HG03469 (cell line): ENCODE measurements at regions not wholly inside any gene's neighbourhood (a gene's known extent, or its start where the extent isn't known, plus 50 kb on each side); places are given as distances from the start of the nearest gene placed in this dataset.
"Not testable (repeated sequence)": the region's sequence is repeated elsewhere in the genome, so short reads cannot be mapped to it uniquely, and the experiment has no call there.

Experiments
- ATAC-seq: cut with Tn5 transposase; IDR thresholded peaks from one replicate; pipeline ENCODE4 v1.9.1; 2021; ENCODE audit warnings: mild to moderate bottlenecking, moderate library complexity, moderate number of reproducible peaks; ENCODE audit not compliant: unreplicated experiment

DNA sequence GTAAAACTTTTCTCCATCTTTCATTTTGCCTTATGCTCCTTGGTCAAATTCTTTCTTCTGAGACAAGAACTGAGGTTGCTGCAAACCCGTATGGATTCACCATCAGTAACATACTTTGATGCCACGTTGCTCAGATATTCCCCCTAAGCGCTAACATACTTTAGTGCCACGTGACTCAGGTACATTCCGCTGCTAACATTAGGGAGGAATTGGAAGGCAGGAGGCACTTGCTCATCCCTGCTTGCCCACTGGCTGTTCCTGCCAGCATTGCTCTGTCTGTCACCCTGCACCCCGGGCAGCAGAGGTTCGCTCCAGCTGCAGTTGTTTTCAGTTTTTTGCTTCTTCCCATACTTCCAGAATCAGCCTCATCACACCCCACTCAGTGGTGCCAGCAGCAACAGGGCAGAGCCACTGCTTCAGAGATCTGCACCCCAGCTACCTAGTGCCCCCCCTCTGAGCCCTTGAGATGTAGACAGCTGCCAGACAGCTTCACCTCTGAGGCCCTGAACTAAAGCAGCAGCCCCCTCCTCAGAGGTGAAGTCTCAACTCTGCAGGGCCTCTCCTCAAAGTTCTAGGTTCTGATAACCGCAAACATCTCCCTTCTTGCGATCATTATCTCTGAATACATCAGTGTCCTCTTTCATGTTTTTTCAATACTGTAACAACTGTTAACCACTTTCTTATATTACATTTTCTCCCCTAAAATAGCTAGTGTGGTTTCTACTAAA, 228.0 kb upstream of the KIF2A start:
- ATAC-seq: no peak

DNA sequence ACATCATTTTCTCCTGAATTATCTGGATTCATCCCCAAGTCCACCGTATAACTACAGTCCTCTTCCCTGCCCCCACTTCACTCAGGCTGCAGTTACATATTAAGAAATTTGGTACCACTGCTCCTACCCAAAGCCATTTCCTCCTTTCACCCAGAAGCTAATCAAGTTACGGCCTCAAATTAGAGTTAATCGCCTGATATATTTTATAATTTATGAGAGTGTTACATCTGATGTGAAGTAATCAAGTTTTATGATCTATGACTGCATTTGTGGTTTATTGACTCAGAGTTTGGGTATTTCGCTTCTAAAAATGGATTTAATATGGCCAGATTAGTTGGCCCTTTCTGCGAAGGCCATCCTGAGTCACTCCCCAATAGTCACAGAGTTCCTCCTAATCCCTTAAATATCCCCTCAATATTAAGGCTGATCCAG, 223.6 kb upstream of the KIF2A start:
- ATAC-seq: no peak

DNA sequence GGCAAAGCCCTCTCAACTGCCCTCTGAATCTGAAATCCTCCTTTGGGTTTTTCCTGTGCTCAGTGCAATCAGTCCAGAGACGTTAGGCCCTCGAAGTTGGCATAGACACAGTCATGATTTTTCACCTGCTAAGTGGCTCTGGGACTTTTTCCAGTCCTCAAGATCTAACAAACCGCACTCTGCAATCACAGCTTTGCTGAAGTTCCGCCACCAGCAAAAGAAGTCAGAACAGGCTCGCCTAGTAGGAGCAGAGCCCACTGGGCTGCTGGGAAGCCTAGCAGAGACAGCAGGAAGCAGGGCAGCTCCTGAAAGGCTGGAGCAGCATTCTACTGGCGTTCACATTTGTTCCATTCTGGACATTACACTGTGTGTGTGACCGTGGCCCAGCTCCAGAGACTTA, 222.8 kb upstream of the KIF2A start:
- ATAC-seq: no peak

DNA sequence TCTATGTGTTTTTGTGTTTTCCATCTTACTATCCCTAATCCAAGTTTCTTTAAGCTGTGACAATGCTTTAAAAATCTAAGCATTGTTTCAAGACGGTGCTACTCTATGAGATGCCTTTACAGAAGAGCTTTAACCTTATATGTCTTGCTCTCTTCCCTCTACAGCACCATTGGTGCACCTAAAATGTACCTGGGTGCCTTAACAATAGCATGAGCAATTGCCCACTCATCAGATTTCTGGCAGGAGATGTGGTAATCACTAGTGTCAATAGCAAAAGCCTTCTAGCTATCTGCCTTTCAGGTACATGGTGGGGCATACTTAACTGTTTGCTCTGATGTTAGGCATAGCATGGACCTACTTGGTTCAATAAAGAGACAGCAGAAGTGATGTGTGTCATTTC, 222.3 kb upstream of the KIF2A start:
- ATAC-seq: no peak

DNA sequence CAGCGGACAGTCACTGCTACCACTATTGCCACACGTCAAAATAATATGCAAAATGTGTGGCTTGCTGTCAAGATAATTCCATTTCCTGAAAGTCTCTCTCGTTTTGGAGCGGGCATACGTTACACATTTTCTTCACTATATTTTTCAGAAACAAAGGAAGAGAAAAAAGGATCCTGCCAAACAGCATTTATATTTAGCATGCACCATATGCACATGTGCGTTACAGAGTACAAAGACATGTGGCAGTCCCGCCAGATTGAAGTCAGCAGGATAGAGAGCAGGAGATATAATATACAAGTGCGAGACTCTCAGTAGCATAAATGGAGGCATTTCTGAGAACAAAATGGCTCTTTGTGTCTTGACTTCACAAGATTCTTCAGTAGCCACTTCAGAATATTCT, 221.6 kb upstream of the KIF2A start:
- no peak for ATAC-seq

DNA sequence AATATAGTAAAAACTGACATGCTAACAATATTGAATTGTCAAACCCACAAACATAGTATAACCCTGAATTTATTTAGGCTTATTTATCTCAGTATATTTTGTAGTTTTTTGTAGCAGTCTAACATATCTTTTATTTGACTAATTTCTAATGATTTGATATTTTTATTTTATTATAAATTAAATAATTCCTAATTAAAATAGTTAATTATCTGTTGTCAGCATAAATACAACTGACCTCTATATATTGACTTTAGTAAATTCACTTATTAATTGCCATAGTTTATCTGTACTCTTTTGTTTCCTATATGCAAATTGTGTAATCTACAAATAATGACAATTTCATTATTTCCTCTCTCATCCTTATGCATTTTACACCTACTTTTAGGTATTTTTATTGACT, 215.1 kb upstream of the KIF2A start:
- no peak for ATAC-seq

DNA sequence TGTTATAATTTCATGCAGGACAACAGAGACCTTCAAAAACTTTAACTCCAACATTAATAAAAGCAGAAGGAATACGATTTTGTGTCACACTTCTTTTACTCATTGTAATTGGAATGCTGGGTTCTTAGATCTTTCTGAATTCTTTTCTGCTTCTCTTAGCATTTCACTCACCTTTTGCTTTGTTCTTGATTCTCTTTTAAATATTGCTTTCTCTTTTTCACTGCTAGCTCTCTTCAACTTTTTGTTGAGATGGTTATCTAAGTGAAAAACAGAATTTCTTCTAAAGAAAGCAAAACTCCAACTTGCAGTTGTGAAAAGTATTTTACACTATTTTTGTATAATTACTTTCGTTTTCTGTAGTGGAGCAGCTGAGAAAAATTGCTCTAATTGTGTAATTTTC, 212.6 kb upstream of the KIF2A start:
- ATAC-seq: no peak

DNA sequence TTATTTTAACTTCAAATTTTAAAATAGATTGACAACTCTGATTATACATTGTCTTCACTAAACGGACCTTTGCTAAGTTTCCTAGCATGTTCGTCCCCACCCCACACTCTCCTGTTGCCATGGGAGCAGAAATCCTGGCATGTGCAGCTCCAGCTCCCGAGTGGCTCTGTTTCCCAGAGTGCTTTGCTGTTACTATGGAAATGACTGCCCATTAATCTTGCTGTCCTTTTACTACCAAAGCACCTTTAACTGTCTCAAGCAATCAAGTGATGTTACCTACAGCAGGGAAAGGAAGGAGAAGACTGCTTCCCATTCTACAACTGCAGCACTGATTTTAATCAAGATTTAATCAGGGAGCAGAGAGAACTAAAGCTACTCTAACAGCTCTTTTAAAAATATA, 212.0 kb upstream of the KIF2A start:
- no peak for ATAC-seq

DNA sequence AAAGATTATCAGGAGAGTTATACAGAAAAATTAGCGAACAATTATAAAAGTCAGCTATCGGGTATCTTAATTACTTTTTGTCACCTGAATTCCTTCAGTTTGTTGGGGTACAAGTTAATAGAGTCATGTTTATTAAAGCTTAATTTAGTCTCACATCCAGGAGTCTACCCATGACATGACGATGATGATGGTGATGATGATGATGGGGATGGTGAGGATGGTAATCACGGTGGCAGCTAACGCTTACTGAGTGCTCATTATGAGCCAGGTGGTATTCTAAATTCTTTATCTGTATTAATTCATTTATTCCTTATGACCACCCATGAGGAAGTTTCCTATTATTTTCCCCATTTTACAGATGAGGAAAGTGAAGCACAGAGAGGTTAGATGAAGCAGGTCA, 208.6 kb upstream of the KIF2A start:
- no peak for ATAC-seq

DNA sequence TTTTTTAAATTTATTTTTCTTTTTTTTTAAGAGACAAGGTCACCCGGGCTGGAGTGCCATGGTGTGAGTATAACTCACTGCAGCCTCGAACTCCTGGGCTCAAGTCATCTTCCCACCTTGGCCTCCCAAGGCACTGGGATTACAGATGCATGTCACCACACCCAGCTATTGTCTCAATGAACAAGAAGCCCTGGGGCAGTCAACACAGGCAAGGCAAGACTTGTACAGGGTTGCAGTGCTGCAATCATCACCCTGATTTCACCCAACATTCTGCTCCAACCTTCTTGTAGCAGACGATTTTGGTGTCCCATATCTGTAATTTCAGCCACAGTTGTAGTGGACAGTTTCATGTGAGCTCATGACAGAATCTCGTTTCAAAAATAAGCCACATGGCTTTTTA, 205.8 kb upstream of the KIF2A start:
- ATAC-seq: no peak

DNA sequence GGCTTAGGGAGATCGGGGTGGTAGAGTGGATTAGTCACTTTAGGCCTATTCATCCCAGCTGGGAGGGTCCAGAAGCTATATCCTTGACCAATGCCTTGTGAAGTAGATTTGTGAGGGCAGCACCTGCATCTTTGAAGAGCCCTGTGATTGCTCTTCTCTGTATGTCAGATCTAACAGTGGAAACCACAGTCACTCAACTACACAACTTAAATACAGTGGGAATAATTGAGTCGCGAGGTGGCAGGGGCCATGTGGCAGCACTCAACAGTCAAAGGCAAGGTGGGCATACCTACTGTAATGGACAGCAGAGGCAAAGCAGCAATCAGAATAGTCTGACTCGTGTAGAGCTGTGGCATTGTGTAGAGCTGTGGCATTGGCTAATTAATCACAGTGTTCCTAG, 202.1 kb upstream of the KIF2A start:
- ATAC-seq: not testable (repeated sequence)

DNA sequence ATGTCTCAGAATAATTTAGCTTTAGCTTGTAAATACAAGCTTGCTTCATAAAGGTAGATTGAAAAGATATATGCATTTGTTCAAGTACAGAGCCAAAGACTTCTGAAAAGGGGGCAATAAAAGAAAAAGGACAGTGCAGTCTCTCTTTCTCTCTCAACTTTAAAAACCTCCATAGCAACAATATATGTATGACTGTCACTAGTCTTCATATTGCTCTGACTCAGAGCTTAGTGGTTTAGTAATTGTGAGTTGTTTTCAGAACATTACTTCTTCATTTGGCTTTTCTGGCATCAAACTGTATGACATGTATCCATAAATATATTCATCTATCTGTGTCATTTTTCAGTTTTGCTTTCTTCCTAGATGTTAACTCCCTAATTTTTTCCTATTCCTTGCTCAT, 194.6 kb upstream of the KIF2A start:
- no peak for ATAC-seq

DNA sequence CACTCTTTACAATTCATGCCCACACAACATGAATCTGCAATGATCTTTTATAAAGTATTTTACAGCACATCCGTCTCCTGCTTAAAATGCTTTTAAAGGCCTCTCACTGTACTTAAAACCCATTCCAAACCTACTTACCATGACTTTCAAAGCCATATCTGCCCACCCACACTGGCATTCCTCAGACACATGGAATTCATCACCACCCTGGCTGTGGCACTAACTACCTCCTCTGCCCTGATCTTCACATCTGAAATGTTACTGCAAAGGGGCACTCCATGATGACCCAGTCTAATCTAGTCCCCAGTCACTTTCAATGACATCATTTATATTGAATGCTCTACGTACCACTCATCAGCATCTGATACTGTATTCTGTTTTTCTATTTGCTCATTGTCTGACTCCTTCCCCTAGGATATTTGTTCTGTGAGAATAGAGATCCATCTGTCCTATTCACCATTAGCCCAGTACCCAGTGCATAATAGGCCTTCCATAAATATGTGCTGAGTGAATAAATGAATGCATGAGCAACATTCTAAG, 193.2 kb upstream of the KIF2A start:
- no peak for ATAC-seq

DNA sequence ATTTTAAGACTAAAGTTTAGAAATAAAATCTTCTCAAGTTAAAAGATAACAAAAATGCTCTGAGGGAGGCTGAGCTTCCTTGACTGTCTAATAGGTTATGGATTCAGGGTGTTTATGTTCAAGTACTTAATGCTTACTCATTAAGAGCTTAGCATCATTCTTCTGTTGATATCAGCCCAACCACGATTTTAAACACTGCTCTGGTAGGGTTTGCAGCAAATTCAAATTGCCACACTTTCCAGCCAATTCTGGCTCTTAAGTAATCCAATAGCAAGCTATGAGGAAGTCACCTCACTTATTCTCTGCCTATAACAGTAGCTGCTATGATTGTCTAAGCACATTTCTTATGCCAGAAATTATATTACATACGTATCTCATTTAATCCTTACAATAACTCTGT, 191.0 kb upstream of the KIF2A start:
- ATAC-seq: no peak

DNA sequence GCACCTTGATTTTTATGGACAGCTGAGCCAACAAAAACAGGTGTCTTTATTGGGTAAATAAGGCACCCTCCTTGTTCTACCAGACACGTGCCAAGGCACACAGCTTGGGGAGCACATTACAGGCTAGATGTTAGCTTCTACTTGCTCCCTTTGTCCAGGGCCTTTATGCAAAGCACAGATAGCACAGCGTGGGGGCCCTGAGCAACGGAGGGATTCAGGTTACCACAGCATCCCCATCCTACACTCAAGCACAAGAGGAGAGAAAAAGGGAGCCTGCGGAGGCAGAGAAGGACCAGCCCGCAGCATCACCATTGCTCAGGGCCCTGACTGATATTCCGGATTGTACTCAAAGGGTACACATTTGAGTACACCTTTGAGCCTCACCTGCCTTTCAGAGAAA, 181.7 kb upstream of the KIF2A start:
- no peak for ATAC-seq

DNA sequence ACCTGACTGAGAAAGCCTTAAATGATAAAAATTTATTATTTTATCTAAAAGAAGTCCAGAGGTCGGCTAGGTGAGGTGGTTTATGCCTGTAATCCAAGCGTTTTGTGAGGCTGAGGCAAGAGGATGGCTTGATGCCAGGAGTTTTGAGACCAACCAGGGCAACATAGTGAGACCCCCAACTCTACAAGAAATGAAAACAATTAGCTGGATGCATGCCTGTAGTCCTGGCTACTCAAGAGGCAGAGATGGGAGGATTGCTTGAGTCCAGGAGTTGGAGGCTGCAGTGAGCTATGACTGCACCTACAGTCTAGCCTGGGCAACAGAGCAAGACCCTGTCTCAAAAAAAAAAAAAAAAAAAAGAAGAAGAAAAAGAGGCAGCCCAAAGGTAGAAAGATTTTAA, 179.9 kb upstream of the KIF2A start:
- ATAC-seq: no peak

DNA sequence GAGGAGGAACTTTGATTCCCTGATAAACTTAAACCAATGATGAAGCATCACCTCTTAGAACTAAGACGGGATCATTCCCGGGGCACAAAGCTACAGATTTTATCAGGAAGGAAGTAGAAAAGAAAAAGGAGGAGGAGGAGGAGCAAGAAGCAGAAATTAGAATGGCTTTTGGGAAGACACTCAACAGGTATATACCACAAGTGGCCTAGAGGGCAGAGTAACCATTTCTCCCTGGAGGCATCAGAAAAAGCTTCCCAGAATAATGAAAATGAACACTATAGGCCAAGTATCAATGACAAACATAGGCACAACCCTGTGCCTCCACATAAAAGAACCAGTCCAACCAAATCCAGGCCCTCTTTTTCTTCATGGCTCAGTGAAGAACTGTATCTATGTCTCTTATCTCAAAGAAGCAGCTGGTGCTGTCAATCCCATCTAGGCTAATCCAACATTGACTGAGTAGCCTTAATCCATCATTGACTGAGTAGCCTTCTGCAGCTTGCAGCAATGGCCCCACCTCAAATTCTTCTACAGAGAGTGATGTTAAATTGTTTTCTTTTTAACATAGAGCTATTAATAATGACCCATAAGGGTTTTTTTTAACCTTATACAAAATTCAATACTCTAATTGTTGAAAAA, 178.8 kb upstream of the KIF2A start:
- ATAC-seq: no peak

DNA sequence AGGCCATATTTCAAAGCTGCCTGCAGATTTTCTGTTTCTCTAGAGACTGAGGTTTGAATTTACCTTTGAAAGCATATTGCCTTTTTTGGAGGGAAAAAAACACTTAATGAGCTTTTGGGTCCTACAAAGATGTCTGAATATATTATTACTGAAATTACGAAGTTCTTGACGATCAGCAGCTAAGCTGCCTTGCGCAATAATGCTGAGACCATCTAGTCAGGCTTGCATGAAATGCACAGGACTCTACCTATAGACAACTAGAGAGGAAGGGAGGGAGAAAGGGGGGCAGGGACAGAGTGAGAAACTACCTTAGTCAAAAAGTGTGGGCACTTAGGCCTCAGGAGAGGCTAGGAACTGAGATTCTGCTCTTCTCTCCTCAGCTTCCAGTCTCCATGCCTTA, 175.9 kb upstream of the KIF2A start:
- ATAC-seq: no peak

DNA sequence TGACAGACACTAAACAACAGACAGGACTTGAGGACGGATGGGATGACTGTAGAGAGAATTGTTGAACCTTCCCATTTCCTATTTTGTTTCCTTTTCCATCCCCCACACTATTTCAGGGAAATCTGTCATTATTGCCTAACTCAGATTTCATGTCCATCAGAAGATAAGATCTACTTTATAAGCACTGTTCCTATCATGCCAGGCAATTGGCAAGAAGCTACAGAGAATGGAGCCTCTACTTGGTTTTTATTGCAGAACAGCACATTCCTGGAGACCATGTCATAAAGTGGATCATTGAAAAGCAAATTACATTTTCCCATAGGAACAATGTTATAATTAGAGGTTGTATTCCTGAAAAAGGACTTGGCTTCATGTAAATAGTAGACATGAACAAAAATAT, 173.7 kb upstream of the KIF2A start:
- ATAC-seq: no peak

DNA sequence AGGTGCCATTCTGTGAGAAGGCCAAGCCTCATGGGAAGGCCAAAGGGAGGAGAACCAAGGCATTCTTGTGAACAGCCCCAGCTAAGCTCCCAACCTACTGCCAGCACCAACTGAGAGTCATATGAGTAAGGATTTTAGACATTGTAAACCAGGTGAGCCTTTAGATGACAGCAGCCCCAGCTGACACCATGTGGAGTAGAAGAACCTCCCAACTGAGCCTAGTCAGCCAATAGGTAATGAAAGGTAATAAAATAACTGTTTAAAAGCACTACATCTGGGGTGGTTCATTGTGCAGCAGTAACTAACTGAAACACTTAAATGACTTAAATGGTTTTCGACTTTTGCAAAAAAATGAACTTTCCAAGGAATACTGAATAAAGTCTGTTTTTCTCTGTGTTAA, 172.6 kb upstream of the KIF2A start:
- ATAC-seq: no peak

DNA sequence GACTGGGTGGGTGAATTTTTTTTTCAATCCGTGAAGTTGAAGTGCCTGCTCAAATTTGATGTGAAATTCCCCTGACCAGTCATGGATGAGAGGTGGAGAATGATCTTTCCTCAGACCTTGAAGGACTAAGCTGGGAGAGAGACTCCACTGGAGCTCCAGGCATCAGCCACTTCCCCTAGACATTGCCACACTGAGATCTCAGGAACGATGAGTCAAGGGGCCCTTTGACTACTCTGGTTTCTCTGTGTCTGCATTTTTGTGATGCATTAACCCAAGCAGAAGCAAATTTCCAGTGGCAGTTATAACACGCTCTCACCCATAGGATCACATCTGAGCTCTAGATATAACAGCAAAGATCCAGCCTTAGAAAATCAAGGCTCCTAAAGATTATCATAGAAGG, 171.2 kb upstream of the KIF2A start:
- no peak for ATAC-seq

DNA sequence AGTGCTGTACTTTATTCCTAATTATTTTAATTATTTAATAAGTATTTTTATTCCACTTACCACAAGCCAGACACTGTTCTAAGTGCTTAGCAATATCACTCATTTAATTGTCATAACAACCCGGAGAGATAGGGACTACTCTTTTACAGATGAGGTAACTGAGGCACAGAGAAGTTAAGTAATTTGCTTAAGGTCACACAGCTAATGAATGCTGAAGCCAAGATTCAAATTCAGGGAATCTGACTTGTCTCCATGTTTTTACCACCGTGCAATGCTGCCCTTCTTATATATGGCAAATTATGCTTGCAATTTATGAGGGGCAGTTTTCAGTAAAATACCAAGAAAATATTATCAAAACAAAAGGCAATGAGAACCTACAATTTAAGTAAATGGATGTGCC, 168.4 kb upstream of the KIF2A start:
- no peak for ATAC-seq

DNA sequence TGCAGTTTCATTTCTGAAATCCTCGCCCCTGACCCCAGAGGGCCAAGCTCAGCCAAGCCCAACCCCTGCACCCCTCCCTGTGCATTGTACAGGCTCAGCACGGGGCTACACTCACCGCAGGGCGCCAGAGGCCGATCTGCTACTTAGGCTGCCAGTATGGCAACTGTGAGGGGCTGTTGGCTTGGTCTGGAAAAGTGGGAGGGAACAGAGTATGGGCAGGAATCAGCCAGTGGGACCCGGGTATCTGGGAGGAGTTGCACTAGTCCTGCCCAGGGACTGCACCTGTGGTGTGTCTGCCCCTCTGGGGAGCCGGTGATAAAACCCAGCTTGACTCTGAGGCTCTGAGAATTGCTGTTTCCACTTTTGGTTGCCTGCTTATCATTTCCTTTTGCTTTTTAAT, 167.4 kb upstream of the KIF2A start:
- no peak for ATAC-seq
